ENCODE measurements at regions not wholly inside any gene's neighbourhood (a gene's known extent, or its start where the extent isn't known, plus 50 kb on each side); places are given as distances from the start of the nearest gene placed in this dataset.
"Not testable (repeated sequence)": the region's sequence is repeated elsewhere in the genome, so short reads cannot be mapped to it uniquely, and the experiment has no call there.

- DNase-seq (ENCODE audit: low spot score in 2 of 2) (no peak), FAIRE-seq (no peak)
Measured at GRCh38 chr12:34097213-34097612, 74.9 kb downstream of the ALG10 start.

GRCh38 chr12:34105392-34105933 is 83.2 kb downstream of the ALG10 start:
- DNase-seq (ENCODE audit: low spot score in 2 of 2) (no peak), FAIRE-seq (no peak)

- FAIRE-seq (no peak), DNase-seq (ENCODE audit: low spot score in 2 of 2) (no peak)
Measured at GRCh38 chr12:34106172-34106571, 83.9 kb downstream of the ALG10 start.

- DNase-seq (ENCODE audit: low spot score in 2 of 2) (no peak), FAIRE-seq (no peak)
Measured at GRCh38 chr12:34107016-34107415, 84.7 kb downstream of the ALG10 start.

GRCh38 chr12:34107781-34108404 is 85.6 kb downstream of the ALG10 start:
- no peak for FAIRE-seq
- no peak for DNase-seq (ENCODE audit: low spot score in 2 of 2)

- no peak for FAIRE-seq
Measured at GRCh38 chr12:34108405-34108803, 86.1 kb downstream of the ALG10 start.

GRCh38 chr12:34108967-34109366 is 86.7 kb downstream of the ALG10 start:
- no peak for FAIRE-seq
- DNase-seq (ENCODE audit: low spot score in 2 of 2): no peak

More at GRCh38 chr12:34108405-34108803, 86.1 kb downstream of the ALG10 start:
- DNase-seq (ENCODE audit: low spot score in 2 of 2): no peak

- FAIRE-seq (no peak), DNase-seq (ENCODE audit: low spot score in 2 of 2) (no peak)
Measured at GRCh38 chr12:34109390-34109789, 87.1 kb downstream of the ALG10 start.

- not testable (repeated sequence) for FAIRE-seq; DNase-seq (ENCODE audit: low spot score in 2 of 2)
Measured at GRCh38 chr12:34109909-34110531, 87.7 kb downstream of the ALG10 start.

- FAIRE-seq: no peak
- DNase-seq (ENCODE audit: low spot score in 2 of 2): no peak
Measured at GRCh38 chr12:34119366-34119765, 97.1 kb downstream of the ALG10 start.

GRCh38 chr12:34121360-34121759 is 99.1 kb downstream of the ALG10 start:
- FAIRE-seq (no peak), DNase-seq (ENCODE audit: low spot score in 2 of 2) (no peak)

- DNase-seq (ENCODE audit: low spot score in 2 of 2): peak in 1 of 2 donors; percentile 24
- peak; percentile 90 for FAIRE-seq
Measured at GRCh38 chr12:34123092-34123491, 100.8 kb downstream of the ALG10 start.

- no peak for DNase-seq (ENCODE audit: low spot score in 2 of 2)
- no peak for FAIRE-seq
Measured at GRCh38 chr12:34124608-34125007, 102.3 kb downstream of the ALG10 start.

GRCh38 chr12:34126239-34126641 is 103.9 kb downstream of the ALG10 start:
- no peak for DNase-seq (ENCODE audit: low spot score in 2 of 2)
- FAIRE-seq: no peak

- DNase-seq (ENCODE audit: low spot score in 2 of 2) (no peak), FAIRE-seq (no peak)
Measured at GRCh38 chr12:34126805-34127204, 104.5 kb downstream of the ALG10 start.

- FAIRE-seq; DNase-seq (ENCODE audit: low spot score in 2 of 2): not testable (repeated sequence)
Measured at GRCh38 chr12:34127379-34127778, 105.1 kb downstream of the ALG10 start.

GRCh38 chr12:34142430-34142829 is 120.1 kb downstream of the ALG10 start:
- DNase-seq (ENCODE audit: low spot score in 2 of 2) (no peak), FAIRE-seq (no peak)

- FAIRE-seq (no peak), DNase-seq (ENCODE audit: low spot score in 2 of 2) (no peak)
Measured at GRCh38 chr12:34151019-34151418, 128.7 kb downstream of the ALG10 start.

GRCh38 chr12:34163443-34163842 is 141.1 kb downstream of the ALG10 start:
- FAIRE-seq (no peak), DNase-seq (ENCODE audit: low spot score in 2 of 2) (no peak)

- no peak for DNase-seq (ENCODE audit: low spot score in 2 of 2)
- FAIRE-seq: no peak
Measured at GRCh38 chr12:34166427-34167060, 144.2 kb downstream of the ALG10 start.

- not testable (repeated sequence) for DNase-seq (ENCODE audit: low spot score in 2 of 2); FAIRE-seq
Measured at GRCh38 chr12:34168507-34168906, 146.2 kb downstream of the ALG10 start.

GRCh38 chr12:34186492-34186891 is 164.2 kb downstream of the ALG10 start:
- FAIRE-seq: no peak
- no peak for DNase-seq (ENCODE audit: low spot score in 2 of 2)
